M059J (cell line): ENCODE measurements at regions not wholly inside any gene's neighbourhood (a gene's known extent, or its start where the extent isn't known, plus 50 kb on each side); places are given as distances from the start of the nearest gene placed in this dataset.

Source experiments
- DNase-seq: peaks from one replicate; pipeline ENCODE4 v3.0.0-alpha.2; 2012; ENCODE audit warnings: low read depth

- DNase-seq, result no peak
These were observed 247.5 kb upstream of the LRIG1 start for GRCh38 chr3:66748175-66748876.

GRCh38 chr3:66751842-66752241 lies 246.3 kb upstream of the KBTBD8 start:
- DNase-seq, result no peak

DNA sequence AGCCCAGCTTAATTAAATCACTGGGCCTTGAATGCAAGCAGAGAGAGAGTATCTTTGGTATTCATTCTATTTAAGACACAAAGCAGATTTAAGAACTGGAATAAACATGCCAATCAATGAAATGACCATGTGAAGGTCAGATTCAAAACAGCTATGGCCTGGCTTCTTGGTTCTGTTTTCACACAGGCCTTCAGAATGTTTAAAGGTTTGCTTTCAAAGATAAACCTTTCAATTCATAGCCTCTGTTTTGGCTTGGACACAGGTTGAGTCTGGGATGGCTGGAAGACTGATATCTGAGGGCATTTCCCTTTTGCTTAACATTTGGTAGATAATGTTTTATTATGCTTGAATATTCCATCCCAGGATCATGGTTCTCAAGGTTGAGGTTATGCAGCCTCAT lies 244.4 kb upstream of the KBTBD8 start:
- DNase-seq, result no peak

DNA sequence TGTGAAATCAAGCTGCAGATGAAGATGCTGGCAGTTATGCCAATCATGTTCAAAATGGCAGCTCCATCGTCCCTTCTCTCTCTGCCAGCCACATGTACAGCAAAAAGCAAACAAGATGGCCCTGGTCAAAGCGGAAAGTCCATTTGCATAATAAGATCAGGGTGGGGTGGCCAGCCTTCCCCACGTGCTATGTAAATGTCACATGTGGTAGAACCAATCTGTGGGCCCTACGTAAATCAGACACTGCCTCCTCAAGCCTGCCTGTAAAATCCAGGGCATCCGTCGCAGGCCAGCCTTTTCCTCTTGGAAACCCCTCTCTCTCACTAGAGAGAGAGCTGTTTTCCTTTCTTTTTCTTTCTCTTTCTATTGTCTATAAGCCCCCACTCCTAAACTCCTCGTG lies 243.5 kb upstream of the KBTBD8 start:
- no peak for DNase-seq

DNA sequence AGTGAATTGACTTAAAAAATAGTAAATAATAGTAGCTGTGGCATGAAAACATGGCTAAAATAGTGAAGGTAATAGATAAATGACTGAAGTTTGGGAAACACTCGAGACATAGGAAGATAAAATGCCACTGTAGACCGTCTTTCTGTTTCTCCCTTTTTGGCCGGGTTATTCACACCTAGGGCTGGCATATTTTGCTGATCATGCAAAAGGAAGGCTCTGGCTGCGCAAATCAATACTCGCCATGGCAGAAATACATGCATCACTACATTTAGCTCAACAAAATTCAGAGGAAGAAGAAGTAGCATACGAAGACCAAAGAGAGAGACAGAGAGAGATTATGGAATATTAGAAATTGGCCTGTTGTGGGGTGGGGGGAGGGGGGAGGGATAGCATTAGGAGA lies 242.2 kb upstream of the KBTBD8 start:
- DNase-seq, result no peak

GRCh38 chr3:66756468-66757036 lies 241.6 kb upstream of the KBTBD8 start:
- DNase-seq, result no peak

DNA sequence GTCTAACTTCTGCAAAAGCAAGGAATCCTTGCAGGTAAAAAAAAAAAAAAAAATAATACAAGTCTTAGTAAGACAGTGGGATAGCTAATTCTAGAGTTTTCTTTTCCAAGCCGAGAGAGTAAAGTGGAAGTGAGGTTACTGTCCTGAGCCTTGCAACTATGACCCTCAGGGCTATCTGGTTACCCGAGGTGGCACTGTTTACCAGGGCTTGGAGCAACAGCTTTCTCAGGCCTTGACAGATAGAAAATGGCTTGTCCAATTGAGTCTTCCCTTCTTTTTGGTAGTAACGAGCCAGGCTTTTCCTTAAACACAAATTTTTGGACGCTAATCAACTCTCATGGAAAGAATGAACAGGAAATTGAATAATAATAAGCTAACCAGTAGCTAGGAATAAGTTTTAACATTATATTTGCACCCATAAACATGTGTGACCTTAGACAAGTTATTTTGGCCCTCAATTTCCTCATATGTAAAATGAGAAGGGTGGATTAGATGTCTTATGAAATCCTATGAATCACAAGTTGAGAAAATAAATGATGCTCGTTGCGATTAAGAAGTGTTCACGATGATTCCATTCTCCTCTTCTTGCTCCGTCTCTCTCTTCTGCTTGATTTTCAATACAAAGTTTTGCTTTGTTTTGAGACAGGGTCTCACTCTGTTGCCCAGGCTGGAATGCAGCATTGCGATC lies 236.9 kb upstream of the KBTBD8 start:
- DNase-seq, result no peak

DNA sequence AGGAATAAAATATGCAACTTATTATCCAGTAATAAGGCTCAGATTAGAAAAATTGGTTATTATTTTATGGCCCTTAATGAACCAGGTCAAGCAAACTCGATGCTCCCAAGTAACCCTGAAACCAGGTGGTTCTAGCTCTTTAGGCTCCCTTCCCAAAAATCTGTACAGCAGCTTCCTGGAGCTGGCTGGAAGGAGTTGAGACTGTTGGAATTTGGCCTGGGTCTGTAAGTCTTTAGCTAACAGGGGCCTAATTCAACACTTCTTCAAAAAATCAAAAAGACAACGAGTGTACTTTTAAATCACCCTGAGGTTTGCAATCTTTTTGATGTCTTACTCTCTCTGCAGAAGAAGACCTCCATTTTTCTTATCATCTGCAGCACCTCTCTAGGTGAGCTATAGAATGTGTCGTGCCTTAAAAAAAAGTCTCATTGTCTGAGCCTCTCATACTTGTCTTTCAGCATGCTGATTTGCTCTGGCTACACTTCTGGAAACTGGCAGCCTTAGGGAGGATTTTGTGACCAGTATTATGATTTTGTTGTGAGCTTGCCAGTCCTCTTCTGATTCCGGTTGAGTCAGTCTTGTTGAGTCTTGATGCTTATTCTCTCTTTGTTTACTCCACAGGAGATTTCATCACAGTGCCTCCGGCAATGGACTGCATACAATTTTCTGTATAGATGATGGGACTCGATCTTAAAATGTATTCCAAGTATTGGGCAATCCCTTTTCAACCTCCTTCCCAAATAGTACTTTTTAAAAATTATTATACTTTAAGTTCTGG lies 235.0 kb upstream of the KBTBD8 start:
- DNase-seq, result peak; percentile 50

DNA sequence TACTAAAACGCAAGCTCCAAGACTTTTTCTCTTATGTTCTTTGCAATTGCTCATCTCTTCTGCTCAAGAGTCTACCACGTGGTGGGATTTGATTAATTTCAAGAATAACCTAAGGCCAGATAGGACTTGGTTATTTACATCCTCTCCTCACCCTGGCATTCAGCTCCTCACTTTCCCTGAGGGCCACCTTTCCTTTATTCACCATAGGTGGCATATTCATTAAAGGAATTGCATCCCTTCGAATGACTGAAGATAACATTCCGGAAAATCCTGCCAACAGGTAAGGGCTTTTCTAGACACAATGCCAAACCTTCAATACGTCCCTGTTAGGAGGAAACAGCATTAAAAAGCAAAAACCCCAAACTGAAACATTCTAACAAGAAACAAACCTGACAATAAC lies 220.0 kb upstream of the KBTBD8 start:
- no peak for DNase-seq

GRCh38 chr3:66778777-66779176 lies 219.3 kb upstream of the KBTBD8 start:
- DNase-seq, result no peak

DNA sequence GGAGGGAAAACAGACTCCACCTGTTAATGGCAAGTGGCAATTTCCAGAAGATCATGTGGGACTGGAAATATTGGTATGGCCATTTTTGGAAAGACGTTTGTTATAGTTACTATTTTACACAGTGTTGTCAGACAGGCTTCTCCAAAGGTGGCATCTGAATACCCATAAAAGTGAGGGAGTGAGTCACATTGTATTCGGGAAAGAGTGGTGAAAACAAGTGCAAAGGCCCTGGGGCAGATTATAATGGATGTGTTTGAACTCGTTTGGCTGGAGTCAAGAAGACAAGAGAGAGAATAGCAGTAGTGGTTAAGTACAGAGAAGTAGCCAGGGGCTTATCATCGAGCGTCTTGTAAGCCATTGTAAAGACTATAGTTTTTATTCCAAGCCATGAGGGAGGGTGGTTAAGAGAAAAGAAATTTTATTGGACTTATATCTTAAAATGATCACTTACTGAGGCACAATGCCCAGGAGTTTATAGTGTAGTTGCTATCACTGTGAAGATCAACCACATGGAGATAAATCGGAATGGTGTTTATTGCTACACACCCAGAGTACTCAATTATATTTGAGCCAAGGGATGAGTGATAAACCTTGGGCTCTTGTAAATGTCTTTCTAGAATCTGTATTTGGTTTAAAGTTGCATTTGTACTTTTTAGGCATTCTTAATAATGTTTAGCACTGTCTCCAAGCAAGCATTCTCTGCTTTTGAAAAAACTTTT lies 212.8 kb upstream of the KBTBD8 start:
- no peak for DNase-seq

- DNase-seq, result peak; percentile 19
These were observed 208.4 kb upstream of the KBTBD8 start for GRCh38 chr3:66789580-66790237.

- DNase-seq, result no peak
These were observed 206.0 kb upstream of the KBTBD8 start for GRCh38 chr3:66792086-66792485.

DNA sequence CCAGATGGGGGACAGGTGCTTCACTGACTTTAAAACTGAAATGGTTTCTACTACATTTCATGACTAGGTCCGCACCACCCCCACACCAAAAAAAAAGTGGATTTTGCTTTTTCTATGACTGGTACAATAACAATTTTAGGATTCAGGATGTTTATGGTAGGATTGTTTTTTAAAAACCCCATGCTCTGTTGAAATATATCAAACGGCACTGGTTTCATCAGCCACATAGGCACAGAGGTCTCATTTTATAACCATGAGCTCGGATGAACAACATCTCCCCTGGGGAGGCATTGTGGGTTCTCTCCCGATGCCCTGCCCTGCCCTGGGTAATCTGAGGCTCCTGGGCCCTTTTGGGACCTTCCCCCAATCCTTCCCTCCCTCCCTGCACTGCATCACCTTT lies 202.7 kb upstream of the KBTBD8 start:
- no peak for DNase-seq

DNA sequence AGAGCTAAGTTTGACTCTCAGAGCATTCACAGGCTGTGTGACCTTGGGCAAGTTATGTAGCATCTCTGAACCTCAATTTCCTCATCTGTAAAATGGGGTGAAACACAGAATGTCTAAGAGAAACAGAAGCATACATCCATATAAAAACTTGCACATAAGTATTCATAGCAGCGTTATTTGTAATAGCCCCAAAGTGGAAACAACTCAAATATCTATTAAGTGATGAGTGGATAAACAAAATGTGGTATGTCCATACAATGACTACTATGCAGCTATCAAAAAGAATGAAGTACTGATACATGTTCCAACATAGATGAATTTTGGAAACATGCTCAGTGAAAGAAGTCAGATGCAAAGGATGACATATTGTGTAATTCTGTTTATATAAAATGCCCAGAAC lies 201.8 kb upstream of the KBTBD8 start:
- no peak for DNase-seq

DNA sequence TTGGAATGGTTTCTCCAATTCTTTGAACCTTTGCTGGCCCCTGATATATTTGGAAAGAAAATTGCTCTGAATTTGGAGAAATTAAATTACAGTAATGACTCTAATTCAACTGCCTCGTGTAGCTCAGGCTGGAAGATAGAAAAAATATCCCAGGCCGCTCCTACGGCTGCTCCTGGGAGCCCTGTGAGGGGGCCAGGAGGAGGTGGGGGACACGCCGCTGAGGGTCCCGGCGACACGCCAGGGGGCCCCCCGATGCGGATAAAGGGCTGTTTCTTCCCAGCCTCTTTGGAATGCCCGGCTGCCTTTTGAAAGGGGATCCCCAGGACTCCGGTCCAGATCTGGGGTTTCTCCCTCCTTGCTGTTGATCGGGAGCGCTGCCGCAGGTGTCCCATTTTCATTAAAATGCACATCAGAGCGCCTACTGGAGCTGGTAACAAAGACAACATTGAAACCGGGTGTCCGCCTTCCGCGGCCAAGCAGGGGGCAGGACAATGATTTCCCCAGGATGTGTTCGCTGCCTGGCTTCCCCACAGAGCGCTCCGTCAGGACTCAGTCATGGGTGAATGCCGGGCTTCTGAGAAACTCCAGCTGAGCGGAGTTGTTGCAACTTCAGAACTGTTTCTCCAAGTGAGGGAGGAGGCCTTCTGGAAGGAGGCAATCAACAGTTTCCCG lies 200.1 kb upstream of the KBTBD8 start:
- DNase-seq, result peak; percentile 21

GRCh38 chr3:66800941-66801545 lies 197.1 kb upstream of the KBTBD8 start:
- DNase-seq, result no peak

DNA sequence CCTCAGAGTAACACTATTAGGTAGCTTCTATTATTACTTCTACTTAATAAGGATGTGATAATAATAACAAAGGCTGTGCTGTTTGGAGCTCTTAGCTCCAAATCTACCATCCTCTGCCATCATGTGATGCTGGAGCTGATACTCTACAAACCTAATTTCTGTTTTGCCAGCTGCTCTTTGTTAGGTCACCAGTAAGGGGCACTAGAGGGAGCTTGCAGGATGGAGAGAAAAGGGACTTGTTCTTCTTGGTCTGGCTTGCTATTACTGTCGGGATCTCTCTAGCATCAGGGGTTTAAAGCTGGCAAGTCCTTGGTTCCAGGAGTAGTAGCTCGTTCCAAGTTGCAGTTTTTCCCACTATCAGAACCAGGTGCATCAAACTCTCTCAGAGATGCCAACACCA lies 194.9 kb upstream of the KBTBD8 start:
- DNase-seq, result no peak

DNA sequence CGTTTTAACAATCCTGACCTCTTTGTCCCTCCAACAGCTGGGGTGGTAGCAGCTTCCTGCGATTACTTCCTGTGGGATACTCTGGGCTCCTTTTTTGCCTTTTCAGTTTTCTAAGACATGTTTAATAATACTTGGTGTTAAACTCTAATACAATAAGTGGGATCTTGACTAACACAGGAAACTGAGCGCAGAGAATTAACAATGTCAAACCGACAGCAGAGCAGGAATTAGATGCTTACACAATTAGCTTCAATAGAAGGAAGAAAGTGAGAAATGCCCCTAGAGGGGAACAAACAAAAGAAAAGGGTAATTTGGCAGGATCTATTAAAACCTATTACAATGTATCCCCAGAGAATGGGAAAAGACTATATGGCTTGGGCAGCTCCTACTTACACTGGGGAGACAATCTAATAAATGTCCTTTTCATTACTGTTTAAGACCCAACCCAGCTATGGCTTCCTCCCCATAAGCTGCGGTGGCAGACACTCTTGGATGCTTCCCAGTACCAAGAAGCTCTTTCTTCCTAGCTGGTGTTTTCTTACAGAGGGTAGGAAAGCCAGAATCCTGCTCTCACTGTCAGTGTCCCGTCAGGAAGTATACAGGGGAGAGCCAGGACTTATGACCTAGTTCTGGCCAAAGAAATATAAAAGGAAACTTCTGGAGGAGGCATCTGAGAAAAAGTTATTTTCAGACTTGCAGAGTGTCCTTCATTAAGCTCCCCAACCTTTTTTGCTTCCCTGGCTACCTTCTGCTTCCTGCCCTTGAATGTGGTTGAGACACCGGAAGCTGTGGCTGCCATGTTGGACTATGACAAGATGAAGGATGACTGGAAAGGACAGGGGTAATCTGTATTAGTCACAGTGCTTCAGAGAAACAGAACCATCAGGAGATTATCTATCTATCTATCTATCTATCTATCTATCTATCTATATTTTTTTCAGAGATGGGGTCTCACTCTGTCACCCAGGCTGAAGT lies 194.1 kb upstream of the KBTBD8 start:
- no peak for DNase-seq
